GM18907 (cell line): ENCODE measurements at regions not wholly inside any gene's neighbourhood (a gene's known extent, or its start where the extent isn't known, plus 50 kb on each side); places are given as distances from the start of the nearest gene placed in this dataset.
"Not testable (repeated sequence)": the region's sequence is repeated elsewhere in the genome, so short reads cannot be mapped to it uniquely, and the experiment has no call there.

ENCODE experiments used
- ATAC-seq: cut with Tn5 transposase; IDR thresholded peaks from one replicate; pipeline ENCODE4 v1.9.1; 2021; ENCODE audit warnings: mild to moderate bottlenecking, moderate library complexity; ENCODE audit not compliant: unreplicated experiment

DNA sequence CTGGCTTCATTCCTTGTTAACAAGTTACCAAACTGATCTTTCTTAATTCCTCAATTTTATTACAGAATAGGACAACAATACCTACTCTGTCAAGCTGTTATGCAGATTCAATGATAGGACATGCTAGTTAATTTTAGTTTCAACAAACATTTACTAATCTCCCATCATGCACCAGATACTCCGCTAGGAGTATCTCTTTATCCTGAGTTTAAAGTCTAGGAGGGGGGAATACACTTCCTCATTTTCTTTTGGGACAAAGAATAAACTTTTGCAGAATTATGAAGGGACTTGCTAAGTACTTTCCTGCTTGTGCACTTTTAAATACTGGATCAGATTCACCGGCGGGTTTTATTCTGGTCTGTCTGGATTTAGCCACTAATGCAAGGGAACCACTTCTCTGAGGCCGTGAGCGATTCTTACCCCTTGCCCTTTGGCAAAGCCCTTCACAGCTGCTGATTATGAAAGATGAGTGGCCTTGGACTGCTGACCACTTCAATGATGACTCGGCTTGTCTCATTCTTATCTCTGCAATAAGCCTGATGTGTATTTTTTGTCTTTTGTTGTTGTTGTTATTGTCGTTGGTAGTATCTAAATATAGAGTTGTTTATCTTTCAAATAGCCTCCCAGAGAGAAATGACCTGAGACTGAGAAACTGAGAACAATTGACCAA is 73.9 kb downstream of the RMI1 start:
- ATAC-seq = no peak

DNA sequence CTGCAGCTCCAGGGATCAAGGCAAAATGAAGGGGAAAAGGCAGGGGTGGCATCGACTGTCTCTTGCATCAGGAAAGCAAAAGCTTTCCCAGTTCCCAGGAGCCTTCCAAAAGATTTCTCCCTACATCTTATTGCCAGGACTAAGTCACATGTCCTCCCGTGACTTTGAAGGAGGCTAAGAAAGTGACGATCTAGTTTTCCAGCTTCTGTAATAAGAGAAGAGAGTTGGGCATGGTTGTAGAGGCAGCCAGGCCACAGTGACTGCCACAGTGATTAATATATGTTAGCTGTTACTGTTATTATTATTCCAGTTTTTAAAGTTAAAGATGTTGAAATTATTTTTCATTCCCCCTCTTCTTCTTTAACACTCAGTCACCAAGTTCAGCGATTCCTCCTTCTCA is 77.1 kb downstream of the RMI1 start:
- no peak for ATAC-seq

DNA sequence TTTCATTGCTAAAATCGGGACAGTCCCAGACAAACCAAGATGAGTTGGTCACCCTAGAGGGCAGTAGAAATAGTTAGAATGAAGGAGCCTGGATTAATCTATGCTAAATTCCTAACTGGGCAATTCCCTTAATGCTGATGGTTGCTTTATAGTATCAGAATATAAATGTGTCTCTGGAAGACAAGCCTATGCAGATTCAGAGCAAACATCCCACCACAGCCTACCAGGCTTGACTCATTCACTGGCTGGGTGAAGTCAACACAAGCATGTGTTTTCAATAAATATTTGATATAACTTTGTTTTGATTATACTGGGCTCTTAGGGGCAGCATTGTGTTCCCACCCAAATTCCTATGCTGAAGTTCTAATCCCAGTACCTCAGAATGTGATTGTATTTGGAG is 79.3 kb downstream of the RMI1 start:
- ATAC-seq = no peak

DNA sequence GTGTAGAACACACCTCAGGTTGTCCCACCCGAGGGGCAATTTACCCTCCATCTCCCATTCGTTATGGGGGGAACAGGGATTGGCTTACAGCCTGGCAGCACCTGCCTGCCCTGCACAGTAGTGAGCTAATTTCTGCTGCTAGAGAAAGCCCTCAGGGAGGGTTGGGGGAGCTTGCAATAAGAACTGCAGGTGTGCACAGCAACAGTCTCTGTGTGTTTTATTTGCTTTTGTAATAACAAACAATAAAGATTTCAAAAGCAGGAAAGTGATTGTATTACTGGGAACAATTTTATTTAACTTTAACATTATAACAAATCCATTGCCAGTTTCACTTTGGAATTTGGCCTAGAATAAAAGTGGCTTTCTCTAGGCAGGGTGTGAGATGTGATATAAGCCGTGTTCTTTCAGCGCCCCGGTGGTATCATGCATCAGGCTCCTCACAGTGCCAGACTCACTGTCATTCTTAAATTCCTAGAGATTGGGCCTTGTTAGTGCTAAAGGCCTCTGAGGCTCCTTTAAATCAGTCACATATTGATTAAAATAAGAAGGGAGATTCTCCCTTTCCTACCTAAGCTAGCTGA is 81.1 kb downstream of the RMI1 start:
- no peak for ATAC-seq

DNA sequence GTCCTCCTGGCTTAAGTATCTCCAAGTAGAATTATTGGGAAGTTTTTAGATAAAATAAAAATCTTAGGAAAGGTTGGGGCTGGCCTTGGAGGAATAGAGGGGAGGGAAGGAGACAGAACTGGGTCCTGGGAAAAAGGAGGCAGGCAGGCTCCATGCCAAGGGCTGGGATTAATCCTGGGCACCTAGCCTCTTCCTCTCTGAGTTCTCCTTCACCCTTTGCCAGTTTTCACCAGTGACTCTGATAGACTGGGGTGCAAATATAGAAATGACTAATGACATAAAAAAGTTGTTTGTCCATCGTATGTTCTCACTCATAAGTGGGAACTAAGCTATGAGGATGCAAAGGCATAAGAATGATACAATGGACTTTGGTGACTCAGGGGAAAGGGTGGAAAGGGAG is 81.9 kb downstream of the RMI1 start:
- no peak for ATAC-seq

DNA sequence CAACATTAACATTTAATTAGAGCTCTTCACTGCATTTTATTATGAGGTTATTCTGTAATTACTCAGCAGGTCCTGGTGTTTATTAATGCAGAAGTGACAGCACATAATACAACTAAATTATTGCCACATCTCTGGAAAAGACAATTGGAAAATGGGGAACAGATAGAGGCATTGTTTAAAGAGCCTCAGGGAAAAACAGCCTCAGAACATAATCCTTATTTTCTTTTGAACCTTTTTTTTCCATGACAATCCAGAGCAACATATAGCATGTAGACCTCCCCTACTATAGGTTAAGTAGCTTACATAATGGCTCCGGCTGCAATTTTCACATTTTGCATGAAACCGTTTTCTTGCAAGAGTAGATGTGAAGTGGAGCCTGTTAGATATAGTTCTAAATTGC is 87.2 kb downstream of the RMI1 start:
- ATAC-seq = no peak

DNA sequence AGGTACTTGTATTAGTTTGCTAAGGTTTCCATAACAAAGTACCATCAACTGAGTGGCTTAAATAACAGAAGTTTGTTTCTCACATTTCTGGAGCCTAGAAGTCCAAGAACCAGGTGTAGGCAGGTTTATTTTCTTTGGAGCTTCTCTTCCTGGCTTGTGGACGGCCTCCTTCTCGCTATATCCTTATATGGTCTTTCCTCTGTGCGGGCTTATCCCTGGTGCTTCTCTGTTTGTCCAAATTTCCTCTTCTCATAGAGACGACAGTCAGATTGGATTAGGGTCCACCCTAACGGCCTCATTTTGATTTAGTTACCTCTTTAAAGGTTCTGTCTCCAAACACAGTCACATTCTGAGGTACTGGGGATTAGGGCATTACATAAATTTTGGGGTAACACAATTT is 88.3 kb downstream of the RMI1 start:
- no peak for ATAC-seq

DNA sequence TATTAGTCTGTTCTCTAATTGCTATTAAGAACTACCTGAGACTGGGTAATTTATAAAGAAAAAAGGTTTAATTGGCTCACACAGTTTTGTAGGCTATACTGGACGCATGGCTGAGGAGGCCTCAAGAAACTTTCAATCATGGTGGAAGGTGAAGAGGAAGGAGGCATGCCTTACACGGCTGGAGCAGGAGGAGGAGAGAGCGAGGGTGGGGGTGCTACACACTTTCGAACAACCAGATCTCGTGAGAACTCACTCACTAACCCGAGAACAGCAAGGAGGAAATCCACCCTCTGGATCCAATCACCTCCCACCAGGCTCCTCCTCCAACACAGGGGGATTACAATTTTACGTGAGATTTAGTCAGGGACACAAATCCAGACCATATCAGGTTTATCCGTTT is 90.0 kb downstream of the RMI1 start:
- ATAC-seq = no peak

DNA sequence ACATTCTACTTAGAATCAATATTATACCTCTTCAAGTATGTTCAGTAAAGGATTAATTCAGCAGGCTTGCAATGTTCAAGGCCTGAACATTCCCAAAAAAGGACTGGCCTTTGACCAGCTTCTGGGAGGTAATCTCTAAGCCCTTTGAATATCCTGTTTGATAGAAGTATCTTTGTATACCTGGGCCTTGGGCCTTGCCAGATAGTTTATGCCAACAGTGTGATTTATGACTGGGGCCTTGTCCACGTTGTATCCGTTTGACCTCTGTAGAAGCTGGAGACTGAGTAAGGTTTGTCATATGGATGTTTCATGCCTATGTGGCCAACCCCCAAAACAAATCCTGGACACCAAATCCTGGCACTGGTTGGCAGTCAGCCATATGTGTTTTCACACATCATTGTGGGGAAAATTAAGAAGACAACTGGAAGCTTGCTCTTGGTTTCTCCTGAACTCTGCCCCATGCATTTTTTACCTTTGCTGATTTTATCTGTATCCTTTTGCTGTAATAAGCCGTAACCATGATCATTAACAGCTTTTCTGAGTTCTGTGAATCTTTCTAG is 92.1 kb downstream of the RMI1 start:
- no peak for ATAC-seq

DNA sequence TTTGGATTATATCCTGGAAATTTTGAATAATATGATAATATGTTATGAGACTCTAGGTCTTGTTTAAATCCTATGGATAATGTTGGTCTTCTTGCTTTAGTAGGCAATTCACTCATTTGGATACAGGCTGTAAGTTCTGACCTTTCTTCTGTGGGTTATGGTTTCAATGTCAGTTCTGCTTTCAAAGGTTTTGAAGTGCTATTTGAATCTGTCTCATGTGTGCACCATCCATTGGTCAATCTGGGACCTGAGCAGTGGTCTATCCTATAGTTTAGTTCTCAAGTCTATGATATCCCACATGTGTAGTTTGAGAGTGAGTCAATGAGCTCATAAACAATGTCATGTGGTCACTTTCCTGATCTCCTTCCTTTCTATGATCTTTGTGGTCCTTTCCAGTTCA is 94.4 kb downstream of the RMI1 start:
- ATAC-seq = no peak

DNA sequence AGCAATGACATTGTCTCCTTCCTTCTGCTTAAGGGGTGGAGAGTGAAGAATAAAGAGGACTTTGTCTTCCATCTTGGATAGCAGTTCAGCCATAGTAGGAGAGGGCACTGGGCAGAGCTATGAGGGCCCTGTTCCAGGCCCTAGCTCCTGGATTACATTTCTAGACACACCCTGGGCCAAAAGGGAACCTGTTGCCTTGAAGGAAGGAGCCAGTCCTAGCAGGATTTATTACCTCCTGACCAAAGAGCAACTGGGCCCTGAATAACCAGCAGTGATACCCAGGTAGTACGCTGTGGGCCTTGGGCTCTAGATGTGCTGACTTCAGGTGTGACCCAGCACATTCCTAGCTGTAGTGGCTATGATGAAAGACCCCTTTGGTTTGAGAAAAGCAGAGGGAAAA is 95.8 kb downstream of the RMI1 start:
- ATAC-seq = no peak

DNA sequence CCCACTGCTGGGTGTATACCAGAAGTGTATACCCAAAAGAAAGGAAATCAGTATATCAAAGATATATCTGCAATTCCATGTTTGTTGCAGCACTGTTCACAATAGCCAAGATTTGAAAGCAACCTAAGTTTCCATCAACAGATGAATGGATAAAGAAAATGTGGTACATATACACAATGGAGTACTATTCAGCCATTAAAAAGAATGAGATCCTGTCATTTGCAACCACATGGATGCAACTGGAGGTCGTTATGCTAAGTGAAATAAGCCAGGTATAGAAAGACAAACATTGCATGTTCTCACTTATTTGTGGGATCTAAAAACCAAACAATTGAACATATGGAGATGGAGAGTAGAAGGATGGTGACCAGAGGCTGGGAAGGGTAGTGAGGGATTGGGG is 97.2 kb downstream of the RMI1 start:
- ATAC-seq = not testable (repeated sequence)

DNA sequence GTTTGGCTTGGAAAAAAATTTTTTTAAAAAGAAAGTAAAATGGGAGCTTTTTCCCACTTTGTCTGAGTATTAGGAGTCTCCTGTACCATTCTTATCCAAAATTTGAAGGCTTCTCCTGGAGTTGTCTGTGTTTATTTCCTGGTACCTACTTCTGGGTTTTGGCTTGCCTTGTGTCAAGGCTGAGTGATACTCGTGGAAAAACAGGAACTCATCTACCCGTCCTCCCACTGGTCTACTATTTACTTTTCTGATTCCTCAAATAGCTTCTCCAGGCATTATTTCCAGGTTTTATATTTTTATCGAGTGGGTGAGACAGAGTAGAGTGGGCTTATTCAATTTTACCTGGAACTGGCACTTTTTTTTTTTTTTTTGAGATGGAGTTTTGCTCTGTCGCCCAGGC is 99.4 kb downstream of the RMI1 start:
- no peak for ATAC-seq

DNA sequence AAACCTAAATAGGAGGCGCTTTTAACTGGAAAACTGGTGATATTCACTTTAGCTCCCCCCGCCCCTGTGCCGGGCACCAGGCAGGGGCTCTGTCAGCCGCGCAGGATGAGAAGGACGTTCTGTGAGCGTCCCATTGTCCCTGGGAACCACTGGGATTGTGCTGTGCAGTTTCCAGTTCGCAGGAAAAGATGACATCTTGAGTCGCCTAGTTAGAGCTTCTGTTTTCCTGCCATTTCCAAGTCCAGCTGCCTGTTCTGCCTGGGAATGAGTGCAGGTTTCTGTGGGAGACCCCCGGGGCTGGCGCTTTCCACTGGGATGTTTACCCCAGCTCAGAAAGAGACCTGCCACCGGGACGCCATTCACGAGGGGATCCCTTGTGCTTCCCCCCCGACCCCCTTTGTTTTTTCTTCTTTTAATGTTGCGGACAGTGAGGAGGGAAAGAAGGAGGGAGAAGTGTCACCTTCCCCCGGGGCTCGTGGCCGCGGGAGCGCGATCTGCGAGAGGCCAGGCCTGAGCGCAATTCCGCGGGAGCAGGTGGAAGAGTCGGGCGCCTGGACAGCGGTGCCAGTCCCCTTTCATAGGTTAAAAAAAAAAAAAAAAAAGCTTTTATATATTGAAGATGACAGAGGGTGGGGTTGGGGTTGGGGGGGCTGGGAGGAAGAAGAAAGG is 121.5 kb downstream of the RMI1 start:
- no peak for ATAC-seq

DNA sequence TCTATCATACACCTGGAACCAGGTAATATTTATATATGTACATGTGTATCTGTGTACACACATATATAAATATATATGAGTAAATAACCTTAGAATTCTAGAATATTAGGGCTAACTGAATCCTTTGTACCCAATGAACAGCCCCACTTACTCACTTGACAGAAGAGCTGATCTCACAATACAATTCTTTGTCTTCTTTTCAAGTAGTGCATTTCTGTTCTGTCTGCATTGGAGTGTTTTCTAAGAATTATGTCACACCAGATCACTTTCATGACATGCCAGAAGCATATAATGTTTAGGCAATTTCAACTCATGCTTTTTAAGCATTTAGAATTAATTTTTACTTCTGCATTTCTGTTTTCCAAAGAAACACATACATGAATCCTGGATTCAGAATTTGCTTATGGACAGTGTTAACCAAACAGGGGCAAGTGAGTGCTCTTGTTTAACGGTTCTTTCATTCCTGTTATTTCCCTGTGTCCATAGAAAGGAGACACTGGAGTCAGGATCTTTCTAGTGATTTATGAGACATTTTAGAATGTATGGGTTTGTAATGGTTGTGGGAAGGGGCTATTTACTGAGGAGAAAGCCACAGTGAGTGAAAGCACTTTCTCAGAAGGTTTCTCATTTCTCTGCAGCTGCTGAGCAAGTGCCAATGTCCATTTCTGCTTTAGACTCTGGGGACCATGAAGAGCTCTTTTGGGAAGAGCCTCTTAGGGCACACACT is 123.2 kb downstream of the RMI1 start:
- ATAC-seq = no peak

DNA sequence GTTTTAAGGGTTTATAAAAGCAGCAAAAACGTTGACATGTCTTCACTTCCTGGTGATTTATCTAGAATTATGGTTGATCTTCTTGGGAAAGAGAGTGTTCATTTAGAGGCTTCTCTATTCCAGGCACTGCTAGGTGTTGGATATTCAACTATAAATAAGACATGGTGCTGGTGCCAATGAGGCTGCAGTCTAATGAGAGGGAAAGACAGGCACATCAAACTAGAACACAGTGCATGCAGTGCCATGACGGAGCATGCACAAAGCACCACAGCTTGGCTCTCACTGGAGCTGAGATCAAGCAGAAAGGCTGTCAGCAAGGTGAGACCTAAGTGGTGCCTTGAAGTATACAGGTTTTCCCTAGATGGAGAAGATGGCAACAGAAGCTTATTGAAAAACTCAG is 126.5 kb downstream of the RMI1 start:
- ATAC-seq = no peak

DNA sequence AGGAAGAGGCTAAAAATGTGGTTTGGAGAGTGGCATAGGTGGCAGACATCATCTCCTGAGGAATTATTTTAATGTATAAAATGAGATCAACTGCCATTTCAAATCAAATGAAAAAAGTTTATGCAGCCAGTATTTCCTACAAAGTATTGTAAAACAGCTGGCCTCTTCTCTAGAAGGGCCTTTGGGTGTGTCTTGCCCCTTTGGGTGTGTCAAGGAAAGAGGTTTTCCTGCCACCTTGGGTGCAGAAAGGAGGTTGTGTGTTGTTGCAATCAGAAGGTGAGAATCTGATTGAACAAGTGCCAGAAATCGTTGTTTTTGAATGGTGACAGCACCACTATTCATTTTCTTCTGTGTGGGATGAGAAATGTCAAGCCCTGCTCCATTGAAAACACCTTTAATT is 127.4 kb downstream of the RMI1 start:
- no peak for ATAC-seq

DNA sequence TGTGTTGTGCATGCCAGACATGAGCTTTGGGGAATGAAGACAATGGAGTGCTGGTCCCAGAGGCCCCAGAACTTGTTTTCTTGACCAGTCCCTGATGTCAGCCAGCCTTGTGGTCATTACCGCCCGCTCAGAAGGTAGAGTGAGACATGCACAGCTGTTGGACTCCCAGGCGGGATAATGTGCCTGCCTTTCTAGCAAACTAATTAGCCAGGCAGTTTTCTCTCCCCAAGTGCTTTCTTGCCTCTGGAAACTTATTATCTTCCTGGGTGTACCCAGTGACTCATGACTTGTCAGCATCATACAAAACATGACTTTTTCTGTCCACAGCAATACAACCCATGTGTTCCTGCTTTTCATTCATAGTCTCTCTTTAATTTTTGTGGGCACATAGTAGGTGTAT is 131.1 kb downstream of the RMI1 start:
- ATAC-seq = no peak

DNA sequence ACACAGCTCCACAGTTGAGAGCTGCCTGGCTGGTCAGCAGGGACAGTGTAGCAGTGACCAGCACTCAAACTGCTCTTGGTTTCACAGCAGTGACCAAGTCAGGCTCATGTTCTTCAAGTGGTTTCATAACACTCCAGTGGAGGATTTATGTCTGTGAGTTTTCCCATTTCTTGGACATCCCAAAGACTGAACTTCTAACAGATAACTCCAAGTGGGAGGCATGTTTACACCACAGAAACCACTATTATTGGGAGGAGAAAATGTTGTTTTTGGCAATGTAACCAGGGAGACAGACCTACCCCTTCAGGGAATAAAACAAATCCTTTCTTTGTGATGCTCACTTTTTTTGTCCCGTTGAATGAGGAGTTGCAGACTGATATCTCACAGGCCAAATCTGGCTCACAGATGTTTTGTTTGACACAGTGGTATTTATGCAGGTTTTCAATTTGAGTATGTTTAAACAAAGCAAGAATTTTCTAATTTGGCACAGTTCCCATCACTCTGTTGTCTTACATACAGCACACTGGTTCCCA is 141.5 kb downstream of the RMI1 start:
- no peak for ATAC-seq

DNA sequence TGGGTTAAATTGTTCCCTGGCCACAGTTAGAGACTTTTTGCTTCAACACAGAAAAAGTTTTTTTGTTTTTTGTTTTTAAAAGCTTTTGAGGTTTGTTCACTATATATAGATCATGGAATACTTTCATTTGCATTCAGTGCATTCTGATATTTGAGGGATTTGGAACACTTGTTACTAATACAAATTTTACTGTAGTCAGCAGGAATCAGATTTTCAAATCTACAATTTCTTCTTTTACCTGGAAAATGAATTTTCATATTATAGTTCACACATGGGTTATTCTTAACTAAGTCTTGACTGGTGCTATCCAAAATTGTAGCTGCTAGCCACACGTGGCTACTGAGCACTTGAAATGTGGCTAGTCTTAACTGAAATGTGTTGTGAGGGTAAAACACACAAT is 142.0 kb downstream of the RMI1 start:
- no peak for ATAC-seq

DNA sequence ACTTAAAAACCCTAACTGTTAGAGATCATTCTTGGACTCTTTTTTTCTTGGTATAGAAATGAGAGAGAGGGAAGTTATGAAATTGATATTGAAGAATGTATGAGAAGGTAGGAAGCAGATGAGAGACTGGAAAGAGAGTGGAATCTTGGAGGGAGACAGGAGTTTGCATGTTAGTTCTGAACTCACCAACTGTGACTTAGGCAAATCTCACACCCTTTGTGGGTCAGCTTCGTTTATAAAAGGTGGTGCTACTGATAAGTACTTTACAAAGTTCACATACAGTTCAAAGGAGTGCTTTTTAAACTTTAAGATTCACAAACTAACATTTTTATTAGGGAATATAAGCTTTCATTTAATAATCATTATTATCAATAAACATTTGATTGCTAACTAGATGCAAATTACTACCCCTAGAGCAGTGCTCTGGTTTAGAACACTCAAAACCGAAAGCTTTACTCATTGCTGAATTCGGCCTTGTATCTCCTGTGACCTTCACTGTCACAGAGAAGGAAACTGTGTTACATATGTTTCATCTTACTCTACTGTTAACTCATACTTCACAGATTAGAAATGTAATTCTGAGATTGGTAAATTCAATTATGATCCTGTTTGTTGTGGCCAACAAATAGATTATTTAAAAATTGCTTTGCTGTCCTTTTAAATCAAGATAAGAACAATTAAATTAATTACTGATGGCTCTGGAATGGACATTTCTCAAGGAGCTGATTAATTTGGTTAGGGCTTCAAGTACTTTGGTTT is 143.2 kb downstream of the RMI1 start:
- ATAC-seq = peak; percentile 95
